Left ventricle myocardium inferior (tissue), 1 donor: ENCODE measurements at regions not wholly inside any gene's neighbourhood (a gene's known extent, or its start where the extent isn't known, plus 50 kb on each side); places are given as distances from the start of the nearest gene placed in this dataset.

ENCODE experiments used
- DNase-seq: peaks from one replicate; pipeline ENCODE4 v3.0.0-alpha.2; 2020
- H3K27ac ChIP-seq: fragments of 200-600 bp; replicated peaks from 2 replicates; pipeline ENCODE4 v1.8.0; 2021
- H3K27me3 ChIP-seq: fragments of 200-600 bp; 2 replicates; pipeline ENCODE4 v1.8.0; 2021; ENCODE audit warnings: low read depth
- H3K36me3 ChIP-seq: fragments of 200-600 bp; 2 replicates; pipeline ENCODE4 v1.8.0; 2021
- H3K4me1 ChIP-seq: fragments of 200-600 bp; 2 replicates; pipeline ENCODE4 v1.8.0; 2021
- H3K4me3 ChIP-seq: fragments of 200-600 bp; 2 replicates; pipeline ENCODE4 v1.8.0; 2021; ENCODE audit warnings: mild to moderate bottlenecking, moderate library complexity
- H3K9me3 ChIP-seq: fragments of 200-600 bp; replicated peaks from 2 replicates; pipeline ENCODE4 v1.8.0; 2021
- CTCF ChIP-seq: fragments of 200-600 bp; IDR thresholded peaks from 2 replicates; pipeline ENCODE4 v1.8.0; 2021; ENCODE audit warnings: antibody characterized with exemption, mild to moderate bottlenecking, borderline replicate concordance
- intact Hi-C: fragments of 100-400 bp; cut with micrococcal nuclease; formaldehyde crosslinking; loops from one replicate; pipeline ENCODE4 v1.11.0; 2022
- donor health status: DM: no; HTN: yes; CAD: no; lungs with severe emphysema.

- intact Hi-C loops = no loop called here
- Histone ChIP-seq H3K9me3 (no peaks in the 10 kb centered on the region), H3K4me3 (no peak overlapping the region), H3K27me3 (no peaks in the 10 kb centered on the region), H3K36me3 (no peaks in the 10 kb centered on the region), H3K27ac (no peak overlapping the region), H3K4me1 (no peaks in the 10 kb centered on the region)
- no peak for TF ChIP-seq CTCF
- DNase-seq = no peak
Observed at GRCh38 chr3:67875858-67876257, 221.4 kb upstream of the SUCLG2 start.

DNA sequence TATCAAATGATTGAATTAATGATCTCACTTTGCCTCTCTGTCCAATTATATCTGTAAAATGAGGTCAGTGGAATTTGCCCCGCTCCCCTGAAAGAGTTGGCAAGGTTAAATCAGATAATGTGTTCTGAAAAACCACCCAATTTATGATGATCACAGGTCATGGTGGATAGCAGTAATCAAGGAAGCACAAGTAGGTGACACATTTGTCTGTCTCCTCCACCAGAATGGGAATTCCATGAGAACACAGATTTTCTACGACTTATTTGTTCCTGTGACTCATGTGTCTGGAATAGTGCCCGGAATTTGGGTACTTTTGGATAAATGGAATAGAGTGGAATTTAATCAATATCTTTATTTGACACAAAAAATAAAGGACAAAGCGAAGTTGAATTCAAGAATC lies 220.9 kb upstream of the SUCLG2 start:
- TF ChIP-seq CTCF = no peak
- no peak overlapping the region for H3K4me3 ChIP-seq
- H3K9me3 ChIP-seq = no peaks in the 10 kb centered on the region
- H3K36me3 ChIP-seq = no peaks in the 10 kb centered on the region
- no peak overlapping the region for H3K27ac ChIP-seq
- H3K27me3 ChIP-seq = no peaks in the 10 kb centered on the region
- DNase-seq = no peak
- intact Hi-C loops = no loop called here
- H3K4me1 ChIP-seq = no peaks in the 10 kb centered on the region

- Histone ChIP-seq H3K36me3 (no peaks in the 10 kb centered on the region), H3K9me3 (no peaks in the 10 kb centered on the region), H3K27ac (no peak overlapping the region), H3K4me1 (no peaks in the 10 kb centered on the region), H3K4me3 (no peak overlapping the region), H3K27me3 (no peaks in the 10 kb centered on the region)
- no peak for TF ChIP-seq CTCF
- no peak for DNase-seq
- intact Hi-C loops = no loop called here
Observed at GRCh38 chr3:67870477-67870876, 216.1 kb upstream of the SUCLG2 start.

- intact Hi-C loops = no loop called here
- H3K4me1 ChIP-seq = peaks cover 7% of the 10 kb centered on the region
- no peak overlapping the region for H3K27ac ChIP-seq
- no peaks in the 10 kb centered on the region for H3K9me3 ChIP-seq
- H3K27me3 ChIP-seq = no peaks in the 10 kb centered on the region
- no peak overlapping the region for H3K4me3 ChIP-seq
- TF ChIP-seq CTCF = no peak
- DNase-seq = no peak
- H3K36me3 ChIP-seq = no peaks in the 10 kb centered on the region
Observed at GRCh38 chr3:67866571-67866970, 212.2 kb upstream of the SUCLG2 start.

GRCh38 chr3:67864587-67865183 lies 210.3 kb upstream of the SUCLG2 start:
- intact Hi-C loops = no loop called here
- Histone ChIP-seq H3K4me1 (peaks cover 7% of the 10 kb centered on the region), H3K9me3 (no peaks in the 10 kb centered on the region), H3K27me3 (no peaks in the 10 kb centered on the region), H3K36me3 (no peaks in the 10 kb centered on the region), H3K27ac (no peak overlapping the region), H3K4me3 (no peak overlapping the region)
- DNase-seq = no peak
- no peak for TF ChIP-seq CTCF
